Kidney (tissue), 13 donors: ENCODE measurements at regions not wholly inside any gene's neighbourhood (a gene's known extent, or its start where the extent isn't known, plus 50 kb on each side); places are given as distances from the start of the nearest gene placed in this dataset.

ENCODE experiments used
- DNase-seq, 5 donors: peaks; one replicate each; pipeline ENCODE4 v3.0.0-alpha.2; 2013 to 2020
- FAIRE-seq: peaks from 2 replicates; lab custom pipeline; 2012; peaks lifted over from hg19 to GRCh38; lab: Jason Lieb, UNC
- H3K27ac ChIP-seq, 2 donors: one replicate each; pipeline ENCODE4 v1.7.0; 2013; ENCODE audit warnings: low read depth in 2 of 2, low read length in 2 of 2, inconsistent platforms in 1 of 2
- H3K27me3 ChIP-seq: one replicate; pipeline ENCODE4 v1.7.1; 2013; ENCODE audit warnings: low read length, inconsistent platforms; ENCODE audit not compliant: control insufficient read depth, insufficient read depth
- H3K36me3 ChIP-seq, 3 donors: one replicate each; pipeline versions ENCODE4 v1.7.0 to v1.7.1; 2013; ENCODE audit warnings: low read length in 3 of 3, control low read depth in 1 of 3, inconsistent platforms in 1 of 3; ENCODE audit not compliant: insufficient read depth in 3 of 3, control insufficient read depth in 2 of 3
- H3K4me1 ChIP-seq, 3 donors: one replicate each; pipeline versions ENCODE4 v1.7.0 to v1.7.1; 2013; ENCODE audit warnings: low read length in 3 of 3, inconsistent platforms in 1 of 3, low read depth in 1 of 3; ENCODE audit not compliant: control insufficient read depth in 2 of 3, insufficient read depth in 2 of 3
- H3K4me3 ChIP-seq, 3 donors: one replicate each; pipeline versions ENCODE4 v1.7.0 to v1.8.1; 2013; ENCODE audit warnings: low read length in 3 of 3, control low read depth in 1 of 3, inconsistent platforms in 1 of 3
- H3K9ac ChIP-seq, 3 donors: one replicate each; pipeline versions ENCODE4 v1.7.0 to v1.7.1; 2013; ENCODE audit warnings: low read length in 3 of 3, control low read depth in 1 of 3, inconsistent platforms in 1 of 3
- H3K9me3 ChIP-seq, 3 donors: one replicate each; pipeline versions ENCODE4 v1.7.0 to v1.7.1; 2013; ENCODE audit warnings: low read length in 3 of 3, control low read depth in 1 of 3, inconsistent platforms in 1 of 3; ENCODE audit not compliant: control insufficient read depth in 2 of 3, insufficient read depth in 1 of 3
- intact Hi-C: fragments of 100-400 bp; cut with DNase I; formaldehyde crosslinking; loops from one replicate; pipeline ENCODE4 v1.11.1; 2022
- TF ChIP-seq, protein P1 (sequence below): IDR thresholded peaks from 3 replicates; pipeline ENCODE4 v1.5.1; 2012; ENCODE audit warnings: mild to moderate bottlenecking, moderate library complexity, borderline replicate concordance; ENCODE audit not compliant: insufficient read depth; ENCODE audit errors: extremely low read depth
- donor health status: control.
- donor health status: control.
- donor health status: control.
- donor health status: control.
- donor health status: control.
- donor health status: DM: yes; HTN: yes; CAD: no.
- donor health status: Normal renal cell carcinoma (clear cell type).

DNA sequence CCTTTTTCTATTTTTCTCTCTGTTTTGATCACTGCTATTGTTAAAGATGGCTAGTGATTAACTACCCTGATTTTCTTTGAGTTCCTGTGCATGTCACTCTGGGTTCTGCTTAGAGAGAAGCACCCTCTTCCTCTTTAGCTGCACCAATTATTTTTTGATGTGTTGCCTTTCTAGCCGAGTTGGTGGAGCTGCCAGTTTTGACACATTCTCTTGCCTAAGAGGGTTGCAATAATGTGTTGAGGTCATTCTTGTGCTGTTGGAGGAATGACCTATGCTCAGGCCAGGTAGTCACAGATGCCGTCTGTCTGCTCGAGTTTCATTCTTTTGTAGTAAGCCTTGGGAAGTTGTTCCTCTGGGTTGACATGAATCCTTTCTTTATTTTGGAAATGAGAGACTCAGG, 84.6 kb upstream of the DPH6 start:
- intact Hi-C loops = no loop called here
- Histone ChIP-seq H3K36me3 (no peaks in the 10 kb centered on the region), H3K27ac (no peak overlapping the region)

DNA sequence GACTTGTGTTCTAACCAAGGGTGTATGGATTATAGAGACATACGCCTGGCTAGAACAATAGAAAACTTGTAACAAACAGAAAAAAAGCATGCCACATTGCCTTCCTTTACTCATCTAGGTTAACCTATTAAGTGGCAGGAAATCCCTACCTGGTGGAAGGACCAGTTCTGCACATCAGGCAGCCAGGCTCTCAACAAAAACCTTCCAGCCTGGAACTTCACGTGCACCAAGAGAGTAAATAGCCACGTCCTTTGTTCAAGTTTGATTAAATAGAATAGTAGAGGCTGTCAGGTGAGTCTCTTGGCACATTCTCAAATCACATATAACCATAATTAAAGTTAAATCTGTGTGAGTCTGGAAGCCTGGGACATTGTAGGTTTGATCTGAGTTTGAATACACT, 85.0 kb upstream of the DPH6 start:
- H3K4me3 ChIP-seq = no peak overlapping the region
- H3K27me3 ChIP-seq = no peaks in the 10 kb centered on the region
- FAIRE-seq = no peak
- no peaks in the 10 kb centered on the region for H3K9me3 ChIP-seq
- no peak overlapping the region for H3K9ac ChIP-seq
- H3K27ac ChIP-seq = no peak overlapping the region
- peaks cover 0 to 6% (median 2%) of the 10 kb centered on the region in 3 donors for H3K4me1 ChIP-seq
- intact Hi-C loops = no loop called here
- DNase-seq = no peak
- TF ChIP-seq, protein P1, sequence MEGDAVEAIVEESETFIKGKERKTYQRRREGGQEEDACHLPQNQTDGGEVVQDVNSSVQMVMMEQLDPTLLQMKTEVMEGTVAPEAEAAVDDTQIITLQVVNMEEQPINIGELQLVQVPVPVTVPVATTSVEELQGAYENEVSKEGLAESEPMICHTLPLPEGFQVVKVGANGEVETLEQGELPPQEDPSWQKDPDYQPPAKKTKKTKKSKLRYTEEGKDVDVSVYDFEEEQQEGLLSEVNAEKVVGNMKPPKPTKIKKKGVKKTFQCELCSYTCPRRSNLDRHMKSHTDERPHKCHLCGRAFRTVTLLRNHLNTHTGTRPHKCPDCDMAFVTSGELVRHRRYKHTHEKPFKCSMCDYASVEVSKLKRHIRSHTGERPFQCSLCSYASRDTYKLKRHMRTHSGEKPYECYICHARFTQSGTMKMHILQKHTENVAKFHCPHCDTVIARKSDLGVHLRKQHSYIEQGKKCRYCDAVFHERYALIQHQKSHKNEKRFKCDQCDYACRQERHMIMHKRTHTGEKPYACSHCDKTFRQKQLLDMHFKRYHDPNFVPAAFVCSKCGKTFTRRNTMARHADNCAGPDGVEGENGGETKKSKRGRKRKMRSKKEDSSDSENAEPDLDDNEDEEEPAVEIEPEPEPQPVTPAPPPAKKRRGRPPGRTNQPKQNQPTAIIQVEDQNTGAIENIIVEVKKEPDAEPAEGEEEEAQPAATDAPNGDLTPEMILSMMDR = no peak
- no peaks in the 10 kb centered on the region for H3K36me3 ChIP-seq

More for the DNA sequence above, 84.6 kb upstream of the DPH6 start:
- no peak overlapping the region for H3K9ac ChIP-seq
- DNase-seq (peak in 1 of 5 donors; percentile 9), FAIRE-seq (no peak)
- no peak overlapping the region for H3K4me3 ChIP-seq
- H3K4me1 ChIP-seq = peaks cover 0 to 6% (median 2%) of the 10 kb centered on the region in 3 donors
- no peaks in the 10 kb centered on the region for H3K9me3 ChIP-seq
- TF ChIP-seq, protein P1 = no peak
- H3K27me3 ChIP-seq = no peaks in the 10 kb centered on the region

DNA sequence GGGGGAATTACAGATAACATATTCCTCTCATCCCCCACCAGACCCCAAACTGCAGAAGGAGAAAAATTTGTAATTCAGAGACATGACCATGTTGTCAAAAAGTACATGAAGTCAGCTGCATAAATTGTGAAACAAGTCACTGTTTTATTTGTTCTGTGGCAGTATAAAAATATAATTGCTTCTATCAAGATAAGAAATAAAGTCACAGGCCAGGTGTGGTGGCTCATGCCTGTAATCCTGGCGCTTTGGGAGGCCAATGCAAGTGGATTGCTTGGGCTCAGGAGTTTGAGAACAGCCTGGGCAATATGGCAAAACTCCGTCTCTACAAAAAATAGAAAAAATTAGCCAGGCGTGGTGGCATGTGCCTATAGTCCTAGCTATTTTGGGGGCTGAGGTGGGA, 87.7 kb upstream of the DPH6 start:
- Histone ChIP-seq H3K27ac (no peak overlapping the region), H3K4me3 (no peak overlapping the region), H3K9me3 (no peaks in the 10 kb centered on the region), H3K4me1 (no peaks in the 10 kb centered on the region), H3K36me3 (no peaks in the 10 kb centered on the region), H3K27me3 (no peaks in the 10 kb centered on the region), H3K9ac (no peak overlapping the region)
- intact Hi-C loops = no loop called here
- FAIRE-seq = no peak
- no peak for DNase-seq
- TF ChIP-seq, protein P1 = no peak

DNA sequence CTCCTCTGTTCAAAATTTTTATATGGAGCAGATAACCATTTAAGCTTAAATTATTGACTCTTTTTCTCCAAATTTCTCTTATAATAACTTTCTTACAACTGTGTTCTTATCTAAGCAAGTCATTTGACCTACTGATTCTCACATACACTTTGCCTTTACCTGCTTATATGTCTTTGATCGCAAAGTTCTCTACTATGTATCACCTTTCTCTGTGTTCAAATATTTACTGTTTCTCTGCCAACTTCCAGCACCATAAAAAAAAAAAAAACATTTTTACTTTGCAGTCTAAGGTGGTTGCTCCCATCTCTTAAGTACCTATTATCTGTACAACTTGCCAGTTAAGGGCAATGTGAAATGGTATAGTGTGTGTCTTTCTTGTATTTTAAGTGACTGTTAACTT, 100.8 kb upstream of the DPH6 start:
- Histone ChIP-seq H3K9ac (no peak overlapping the region), H3K36me3 (no peaks in the 10 kb centered on the region), H3K27ac (no peak overlapping the region), H3K9me3 (no peaks in the 10 kb centered on the region), H3K4me1 (no peaks in the 10 kb centered on the region), H3K4me3 (no peak overlapping the region), H3K27me3 (no peaks in the 10 kb centered on the region)
- TF ChIP-seq, protein P1 = no peak
- DNase-seq (no peak), FAIRE-seq (no peak)
- intact Hi-C loops = no loop called here
